ENCODE measurements at regions not wholly inside any gene's neighbourhood (a gene's known extent, or its start where the extent isn't known, plus 50 kb on each side); places are given as distances from the start of the nearest gene placed in this dataset.

GRCh38 chr16:59121411-59122261 lies 387.5 kb upstream of the GOT2 start:
- Histone ChIP-seq H4K20me1 (replicated peaks; ENCODE audit: control insufficient read depth, insufficient read depth, low read length) (no peaks in the 10 kb centered on the region), H3K4me3 (no peak overlapping the region), H3K36me3 (ENCODE audit: control insufficient read depth, insufficient read depth, low read length) (no peaks in the 10 kb centered on the region), H3K4me1 (replicated peaks in 1 of 2; ENCODE audit: control insufficient read depth in 2 of 2, insufficient read depth in 2 of 2, low read length in 2 of 2) (no peaks in the 10 kb centered on the region), H3K27ac (ENCODE audit: extremely low read depth, low read depth, low read length) (no peak overlapping the region), H3K9me3 (replicated peaks; ENCODE audit: control insufficient read depth, insufficient read depth, low read depth, low read length) (no peaks in the 10 kb centered on the region; the same call in 1 of the 2 replicates), H3K27me3 (ENCODE audit: control insufficient read depth in 2 of 2, insufficient read depth in 2 of 2, low read length in 2 of 2) (no peaks in the 10 kb centered on the region), H3K9me1 (ENCODE audit: control insufficient read depth, insufficient read depth, low read length) (no peaks in the 10 kb centered on the region), H3K9ac (ENCODE audit: insufficient read depth in 1 of 2, low read depth in 2 of 2, low read length in 2 of 2) (no peak overlapping the region), H3K79me2 (ENCODE audit: control insufficient read depth, insufficient read depth, low read length) (no peaks in the 10 kb centered on the region), H2AFZ (ENCODE audit: low read depth, low read length) (no peak overlapping the region), H3K4me2 (ENCODE audit: insufficient read depth, low read length) (no peak overlapping the region)
- intact Hi-C loops (cut with micrococcal nuclease): no loop called here
- TF ChIP-seq ZNF280B (CRISPR knock-in tag; IDR thresholded peaks at IDR 0.05) (no peak), SMARCA5 (IDR thresholded peaks at IDR 0.05) (no peak), MEF2D (tag; conservative IDR thresholded peaks at IDR 0.05; ENCODE audit: low read depth) (no peak), MEIS2 (IDR thresholded peaks at IDR 0.05; ENCODE audit: partially characterized antibody) (no peak), NFATC3 (IDR thresholded peaks at IDR 0.05) (no peak), NCOR1 (IDR thresholded peaks at IDR 0.05) (no peak), MCM7 (IDR thresholded peaks at IDR 0.05) (no peak), MLX (CRISPR knock-in tag; conservative IDR thresholded peaks at IDR 0.05) (no peak), FIP1L1 (IDR thresholded peaks at IDR 0.05; ENCODE audit: low read depth, low read length, poor library complexity, severe bottlenecking) (no peak), CHD4 (IDR thresholded peaks at IDR 0.05; ENCODE audit: insufficient read depth, insufficient replicate concordance, low read depth, low read length, poor library complexity, severe bottlenecking) (no peak), ZNF23 (CRISPR knock-in tag; IDR thresholded peaks at IDR 0.05) (no peak), ZNF224 (CRISPR knock-in tag; IDR thresholded peaks at IDR 0.05) (no peak), ZFP36 (IDR thresholded peaks at IDR 0.05; ENCODE audit: low read depth, low read length, partially characterized antibody) (no peak), ZC3H11A (IDR thresholded peaks at IDR 0.05; ENCODE audit: low read depth, low read length) (no peak), CEBPB (tag; IDR thresholded peaks at IDR 0.05) (no peak), NR2F6 (CRISPR knock-in tag; IDR thresholded peaks at IDR 0.05) (no peak)
- no peak for FAIRE-seq
- no TSS peak for BruUV-seq (replicated peaks)
- POLR2A ChIA-PET: interaction anchor here (0.6 kb wide), 1 partner anchor 38 kb away, joined by 3 read pairs; no protein-coding TSS in a partner anchor
- DNase-seq (ENCODE audit: extremely low read depth in 1 of 4, low spot score in 3 of 4): no peak
- CTCF ChIA-PET (ENCODE audit: low intra/inter-chr PET ratio): no interaction called here
- in situ Hi-C loops (cut with MboI): no loop called here
- no peak for ATAC-seq
